SU-DHL-6 (cell line): ENCODE measurements at regions not wholly inside any gene's neighbourhood (a gene's known extent, or its start where the extent isn't known, plus 50 kb on each side); places are given as distances from the start of the nearest gene placed in this dataset.
"Not testable (repeated sequence)": the region's sequence is repeated elsewhere in the genome, so short reads cannot be mapped to it uniquely, and the experiment has no call there.

Source experiments
- H2AFZ ChIP-seq: fragments of 200-600 bp; sonication (generic); 2 replicates; pipeline ENCODE4 v1.6.1; 2014; ENCODE audit warnings: low read depth, mild to moderate bottlenecking, moderate library complexity, mixed read lengths, antibody characterized with exemption, low read length; ENCODE audit not compliant: severe bottlenecking
- H3F3A ChIP-seq: fragments of 200-600 bp; shearing (Covaris generic); 2 replicates; pipeline ENCODE4 v1.6.0; 2016; ENCODE audit warnings: antibody characterized with exemption, mild to moderate bottlenecking; ENCODE audit not compliant: insufficient read depth
- H3K27ac ChIP-seq: fragments of 200-600 bp; sonication (generic); 2 replicates; pipeline ENCODE4 v1.5.1; 2016; ENCODE audit warnings: low read depth, mild to moderate bottlenecking, low read length, moderate library complexity, mixed read lengths
- H3K27me3 ChIP-seq: fragments of 200-600 bp; sonication (generic), shearing (Covaris generic); 2 replicates; pipeline ENCODE4 v1.6.0; 2014; ENCODE audit warnings: mild to moderate bottlenecking, low read length
- H3K36me3 ChIP-seq: fragments of 200-600 bp; sonication (generic); 2 replicates; pipeline ENCODE4 v1.6.1; 2014; ENCODE audit warnings: mild to moderate bottlenecking, low read length, mixed read lengths
- H3K4me2 ChIP-seq: fragments of 300-600, 200-600 bp; shearing (Covaris generic), sonication (generic); 2 replicates; pipeline ENCODE4 v1.6.0; 2014; ENCODE audit warnings: low read length, low read depth, mild to moderate bottlenecking; ENCODE audit not compliant: poor library complexity, severe bottlenecking
- H3K4me3 ChIP-seq: fragments of 200-600 bp; sonication (generic); 2 replicates; pipeline ENCODE4 v1.5.1; 2014; ENCODE audit warnings: antibody characterized with exemption, low read length, mild to moderate bottlenecking, mixed read lengths; ENCODE audit not compliant: insufficient read depth, poor library complexity, severe bottlenecking
- H3K79me2 ChIP-seq: fragments of 200-600 bp; sonication (generic); 2 replicates; pipeline ENCODE4 v1.6.1; 2014; ENCODE audit warnings: mild to moderate bottlenecking, low read length, moderate library complexity; ENCODE audit not compliant: insufficient read depth
- H3K9ac ChIP-seq: fragments of 200-600 bp; sonication (generic); 2 replicates; pipeline ENCODE4 v1.7.0; 2014; ENCODE audit warnings: mild to moderate bottlenecking, low read length
- H3K9me2 ChIP-seq: fragments of 200-600 bp; sonication (generic); replicated peaks from 2 replicates; pipeline ENCODE4 v1.6.1; 2014; ENCODE audit warnings: low read length; ENCODE audit not compliant: insufficient read depth
- H3K9me3 ChIP-seq: fragments of 200-600 bp; sonication (generic); 2 replicates; pipeline ENCODE4 v1.6.1; 2014; ENCODE audit warnings: low read length, mixed read lengths; ENCODE audit not compliant: insufficient read depth
- H4K20me1 ChIP-seq: fragments of 200-600 bp; sonication (generic); 2 replicates; pipeline ENCODE4 v1.6.1; 2014; ENCODE audit warnings: low read depth, mild to moderate bottlenecking, antibody characterized with exemption, low read length, moderate library complexity, mixed read lengths
- EZH2phosphoT487 ChIP-seq: fragments of 200-600 bp; sonication (generic), shearing (Covaris generic); conservative IDR thresholded peaks from 2 replicates; pipeline ENCODE4 v1.6.1; 2018; ENCODE audit warnings: mild to moderate bottlenecking, antibody characterized with exemption, low read length, moderate library complexity, mixed read lengths
- TF ChIP-seq, protein P1 (sequence below): fragments of 200-600 bp; sonication (generic); IDR thresholded peaks from one replicate; pipeline ENCODE4 v1.5.1; 2017; ENCODE audit warnings: antibody characterized with exemption, mild to moderate bottlenecking, low read length, moderate library complexity; ENCODE audit not compliant: insufficient read depth, poor library complexity, severe bottlenecking

DNA sequence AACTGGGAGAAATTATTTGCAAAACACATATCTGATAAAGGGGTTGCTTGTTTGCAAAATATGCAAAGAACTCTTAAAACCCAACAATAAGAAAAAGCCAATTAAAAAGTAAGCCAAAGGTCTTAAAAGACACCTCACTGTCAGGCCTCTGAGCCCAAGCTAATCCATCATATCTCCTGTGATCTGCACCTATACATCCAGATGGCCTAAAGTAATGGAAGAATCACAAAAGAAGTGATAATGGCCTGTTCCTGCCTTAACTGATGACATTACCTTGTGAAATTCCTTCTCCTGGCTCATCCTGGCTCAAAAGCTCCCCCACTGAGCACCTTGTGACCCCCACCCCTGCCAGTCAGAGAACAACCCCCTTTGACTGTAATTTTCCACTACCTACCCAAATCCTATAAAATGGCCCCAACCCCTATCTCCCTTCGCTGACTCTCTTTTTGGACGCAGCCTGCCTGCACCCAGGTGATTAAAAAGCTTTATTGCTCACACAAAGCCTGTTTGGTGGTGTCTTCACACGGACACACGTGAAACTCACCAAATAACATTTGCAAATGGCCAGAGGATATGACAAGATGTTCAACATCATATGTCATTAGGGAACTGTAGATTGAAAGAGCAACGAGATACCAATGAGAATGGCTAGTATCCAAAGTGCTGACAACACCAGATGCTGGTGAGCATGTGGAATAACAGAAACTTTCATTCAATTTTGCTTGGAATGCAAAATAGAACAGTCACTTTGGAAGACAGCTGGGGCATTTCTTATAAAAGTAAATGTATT, 565.0 kb upstream of the ADGRB3 start:
- no peak overlapping the region for H3K27ac ChIP-seq
- no peak overlapping the region for H3K4me3 ChIP-seq
- H3K27me3 ChIP-seq, result no peaks in the 10 kb centered on the region
- no peaks in the 10 kb centered on the region for H3K9me2 ChIP-seq
- no peaks in the 10 kb centered on the region for H3K79me2 ChIP-seq
- H3K9ac ChIP-seq, result no peak overlapping the region
- H2AFZ ChIP-seq, result no peak overlapping the region
- TF ChIP-seq, protein P1, sequence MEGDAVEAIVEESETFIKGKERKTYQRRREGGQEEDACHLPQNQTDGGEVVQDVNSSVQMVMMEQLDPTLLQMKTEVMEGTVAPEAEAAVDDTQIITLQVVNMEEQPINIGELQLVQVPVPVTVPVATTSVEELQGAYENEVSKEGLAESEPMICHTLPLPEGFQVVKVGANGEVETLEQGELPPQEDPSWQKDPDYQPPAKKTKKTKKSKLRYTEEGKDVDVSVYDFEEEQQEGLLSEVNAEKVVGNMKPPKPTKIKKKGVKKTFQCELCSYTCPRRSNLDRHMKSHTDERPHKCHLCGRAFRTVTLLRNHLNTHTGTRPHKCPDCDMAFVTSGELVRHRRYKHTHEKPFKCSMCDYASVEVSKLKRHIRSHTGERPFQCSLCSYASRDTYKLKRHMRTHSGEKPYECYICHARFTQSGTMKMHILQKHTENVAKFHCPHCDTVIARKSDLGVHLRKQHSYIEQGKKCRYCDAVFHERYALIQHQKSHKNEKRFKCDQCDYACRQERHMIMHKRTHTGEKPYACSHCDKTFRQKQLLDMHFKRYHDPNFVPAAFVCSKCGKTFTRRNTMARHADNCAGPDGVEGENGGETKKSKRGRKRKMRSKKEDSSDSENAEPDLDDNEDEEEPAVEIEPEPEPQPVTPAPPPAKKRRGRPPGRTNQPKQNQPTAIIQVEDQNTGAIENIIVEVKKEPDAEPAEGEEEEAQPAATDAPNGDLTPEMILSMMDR, result no peak
- TF ChIP-seq EZH2phosphoT487, result no peak
- no peaks in the 10 kb centered on the region for H3K36me3 ChIP-seq
- H3K4me2 ChIP-seq, result no peak overlapping the region
- no peaks in the 10 kb centered on the region for H4K20me1 ChIP-seq
- no peaks in the 10 kb centered on the region for H3F3A ChIP-seq
- no peaks in the 10 kb centered on the region for H3K9me3 ChIP-seq

DNA sequence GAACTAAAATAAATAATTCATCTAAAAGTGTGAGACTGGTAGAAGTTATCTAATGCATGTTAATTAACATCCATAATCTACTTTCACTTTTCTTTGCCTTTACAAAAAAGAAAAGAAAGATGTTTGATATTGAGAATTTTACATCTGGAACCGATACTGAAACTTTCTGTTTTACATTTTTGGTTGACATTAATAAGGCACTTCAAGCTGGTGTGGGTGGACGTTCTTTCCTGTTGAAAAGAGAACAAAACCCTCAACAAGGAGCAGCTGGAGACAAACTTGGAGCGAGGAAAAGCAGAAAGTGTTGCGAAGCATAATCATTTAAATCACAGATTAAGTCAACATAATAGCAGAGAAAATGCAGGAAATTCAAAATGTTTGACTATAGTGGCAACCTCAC, 575.2 kb upstream of the ADGRB3 start:
- Histone ChIP-seq H3F3A (no peaks in the 10 kb centered on the region), H3K79me2 (no peaks in the 10 kb centered on the region), H3K36me3 (0 out of 2 replicates have a peak, but pooled peaks cover 5% of the 10 kb centered on the region), H2AFZ (peak overlapping the region; percentile 44), H3K9me2 (no peaks in the 10 kb centered on the region), H3K27me3 (no peaks in the 10 kb centered on the region), H3K4me3 (no peak overlapping the region), H3K27ac (no peak overlapping the region), H3K9me3 (no peaks in the 10 kb centered on the region), H3K4me2 (no peak overlapping the region), H4K20me1 (no peaks in the 10 kb centered on the region), H3K9ac (no peak overlapping the region)
- TF ChIP-seq, protein P1, result no peak
- no peak for TF ChIP-seq EZH2phosphoT487

DNA sequence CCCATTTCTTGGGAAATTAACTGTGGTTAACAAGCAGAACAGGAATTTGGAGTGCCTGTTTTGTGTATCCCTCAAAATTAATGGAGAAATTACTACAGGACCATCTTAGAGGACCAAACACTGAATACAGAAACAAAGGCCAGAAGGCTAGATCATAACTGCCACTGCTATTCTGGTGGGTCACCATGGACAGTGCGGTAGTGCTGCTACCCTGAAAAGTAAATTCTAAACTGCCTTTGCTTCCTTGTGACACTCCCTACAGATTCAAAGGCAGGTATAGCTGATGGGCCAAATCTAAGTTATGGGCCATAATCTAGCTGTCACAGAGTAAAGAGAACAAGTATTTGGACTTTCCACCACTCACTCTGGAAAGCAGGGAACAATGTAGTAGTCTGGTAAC, 575.8 kb upstream of the ADGRB3 start:
- no peak overlapping the region for H3K27ac ChIP-seq
- TF ChIP-seq, protein P1, result no peak
- no peak for TF ChIP-seq EZH2phosphoT487
- H3K79me2 ChIP-seq, result no peaks in the 10 kb centered on the region
- no peak overlapping the region for H3K9ac ChIP-seq
- no peak overlapping the region for H3K4me2 ChIP-seq
- no peaks in the 10 kb centered on the region for H3F3A ChIP-seq
- H2AFZ ChIP-seq, result peak overlapping the region; percentile 32
- no peaks in the 10 kb centered on the region for H4K20me1 ChIP-seq
- no peak overlapping the region for H3K4me3 ChIP-seq
- no peaks in the 10 kb centered on the region for H3K9me2 ChIP-seq
- H3K27me3 ChIP-seq, result no peaks in the 10 kb centered on the region
- no peaks in the 10 kb centered on the region for H3K9me3 ChIP-seq
- 0 out of 2 replicates have a peak, but pooled peaks cover 5% of the 10 kb centered on the region for H3K36me3 ChIP-seq

DNA sequence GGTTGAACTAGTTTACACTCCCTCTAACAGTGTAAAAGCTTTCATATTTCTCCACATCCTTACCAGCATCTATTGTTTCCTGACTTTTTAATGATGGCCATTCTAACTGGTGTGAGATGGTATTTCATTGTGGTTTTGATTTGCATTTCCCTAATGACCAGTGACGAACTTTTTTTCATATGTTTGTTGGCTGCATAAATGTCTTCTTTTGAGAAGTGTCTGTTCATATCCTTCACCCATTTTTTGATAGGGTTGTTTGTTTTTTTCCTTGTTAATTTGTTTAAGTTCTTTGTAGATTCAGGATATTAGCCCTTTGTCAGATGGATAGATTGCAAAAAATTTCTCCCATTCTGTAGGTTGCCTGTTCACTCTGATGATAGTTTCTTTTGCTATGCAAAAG, 578.5 kb upstream of the ADGRB3 start:
- not testable (repeated sequence) for H3K79me2 ChIP-seq, H3K9me2 ChIP-seq, H3K4me3 ChIP-seq, H4K20me1 ChIP-seq, H3K9me3 ChIP-seq, H2AFZ ChIP-seq, H3K27ac ChIP-seq, H3K36me3 ChIP-seq, H3F3A ChIP-seq, H3K27me3 ChIP-seq, H3K4me2 ChIP-seq, H3K9ac ChIP-seq
